ENCODE measurements at regions not wholly inside any gene's neighbourhood (a gene's known extent, or its start where the extent isn't known, plus 50 kb on each side); places are given as distances from the start of the nearest gene placed in this dataset.

- intact Hi-C loops (cut with micrococcal nuclease) (no loop called here), dilution Hi-C loops (cut with HindIII; ENCODE audit: low sequenced_read_pairs, unreplicated experiment) (no loop called here), in situ Hi-C loops (cut with MboI; ENCODE audit: low sequenced_read_pairs) (no loop called here)
- no peaks in the 10 kb centered on the region for H3K27me3 ChIP-seq (ENCODE audit: control insufficient read depth, insufficient read depth, low read length)
- H2BK15ac ChIP-seq (ENCODE audit: low read depth, low read length), result no peak overlapping the region
- no peak overlapping the region for H4K91ac ChIP-seq (ENCODE audit: insufficient read depth, low read depth, low read length)
- no peak overlapping the region for H2AK5ac ChIP-seq (ENCODE audit: low read depth, low read length)
- H3K9me1 ChIP-seq (ENCODE audit: insufficient read depth, low read length), result no peaks in the 10 kb centered on the region
- no peak overlapping the region for H3K18ac ChIP-seq (ENCODE audit: low read depth, low read length)
- no peak overlapping the region for H2AFZ ChIP-seq (replicated peaks; ENCODE audit: low read length, poor library complexity)
- H3K9me3 ChIP-seq (ENCODE audit: control insufficient read depth, insufficient read depth, low read length), result no peaks in the 10 kb centered on the region
- ChIA-PET CTCF (no interaction called here), POLR2A (ENCODE audit: unreplicated experiment) (no interaction called here)
- H3K14ac ChIP-seq (replicated peaks; ENCODE audit: low read depth, low read length), result no peak overlapping the region
- no peaks in the 10 kb centered on the region for H4K20me1 ChIP-seq (ENCODE audit: insufficient read depth, low read length)
- no CpG with 5 or more reads among the region's 4 CpGs for whole genome bisulfite sequencing, 2 experiments (ENCODE audit: extremely low coverage in 2 of 2, insufficient read length in 1 of 2)
- H3K4me2 ChIP-seq (ENCODE audit: low read depth, low read length), result no peak overlapping the region
- no peak overlapping the region for H4K8ac ChIP-seq (ENCODE audit: low read depth in 2 of 2, low read length in 2 of 2)
- H2BK5ac ChIP-seq (ENCODE audit: low read depth, low read length, poor library complexity, severe bottlenecking), result no peak overlapping the region
- no peak overlapping the region for H3K4me3 ChIP-seq (ENCODE audit: insufficient read depth, low read depth, low read length)
- H3K56ac ChIP-seq (ENCODE audit: extremely low read depth, insufficient read depth, low read length), result no peak overlapping the region
- no peak for TF ChIP-seq RAD21 (IDR thresholded peaks at IDR 0.05; ENCODE audit: low read length)
- TF ChIP-seq MXI1 (IDR thresholded peaks at IDR 0.05; ENCODE audit: borderline replicate concordance, low read depth, low read length), result no peak
- TF ChIP-seq RFX5 (IDR thresholded peaks at IDR 0.05; ENCODE audit: low read depth, low read length), result no peak
- no peak for TF ChIP-seq BHLHE40 (IDR thresholded peaks at IDR 0.05; ENCODE audit: low read depth, low read length)
- no peak for TF ChIP-seq CTCF (conservative IDR thresholded peaks at IDR 0.05; ENCODE audit: low read depth, low read length)
- TF ChIP-seq FOS (IDR thresholded peaks at IDR 0.05; ENCODE audit: low read depth, low read length), result no peak
- TF ChIP-seq SMC3 (IDR thresholded peaks at IDR 0.05; ENCODE audit: low read depth, low read length), result no peak
- TF ChIP-seq MAZ (IDR thresholded peaks at IDR 0.05; ENCODE audit: borderline replicate concordance, low read depth, low read length), result no peak
- BruUV-seq (replicated peaks), result no TSS peak
- ATAC-seq (ENCODE audit: low read depth) (no peak), DNase-seq (no peak)
- no peak overlapping the region for H4K5ac ChIP-seq (ENCODE audit: low read depth, low read length)
- H3K27ac ChIP-seq (ENCODE audit: insufficient read depth, low read length), result no peak overlapping the region
- H3K79me1 ChIP-seq (ENCODE audit: low read depth in 1 of 2, low read length in 2 of 2), result no peaks in the 10 kb centered on the region
- H3K23ac ChIP-seq (ENCODE audit: low read depth, low read length), result no peak overlapping the region
- H3K4me1 ChIP-seq (ENCODE audit: control insufficient read depth, insufficient read depth, low read length), result no peaks in the 10 kb centered on the region
- no peak overlapping the region for H3K9ac ChIP-seq (ENCODE audit: low read depth, low read length)
- H2BK120ac ChIP-seq (ENCODE audit: low read depth, low read length), result no peak overlapping the region
- no peak overlapping the region for H3K4ac ChIP-seq (ENCODE audit: low read depth, low read length)
- no peak overlapping the region for H2BK20ac ChIP-seq (ENCODE audit: low read depth, low read length)
- no peak overlapping the region for H2AK9ac ChIP-seq (replicated peaks; ENCODE audit: low read depth, low read length, poor library complexity)
- no peaks in the 10 kb centered on the region for H3K36me3 ChIP-seq (ENCODE audit: control insufficient read depth, insufficient read depth, low read length)
These were observed 196.4 kb upstream of the WSCD1 start for GRCh38 chr17:5873781-5874180.
